Testis (tissue), 2 donors: ENCODE measurements at regions not wholly inside any gene's neighbourhood (a gene's known extent, or its start where the extent isn't known, plus 50 kb on each side); places are given as distances from the start of the nearest gene placed in this dataset.

Experiments used
- DNase-seq: peaks from one replicate; pipeline ENCODE4 v3.0.0-alpha.2; 2019
- H3K27ac ChIP-seq, 2 donors: fragments of 200-600 bp; sonication (generic); one replicate each; pipeline ENCODE4 v1.5.1; 2019
- H3K27me3 ChIP-seq: fragments of 200-600 bp; sonication (generic); one replicate; pipeline ENCODE4 v1.5.1; 2019
- H3K36me3 ChIP-seq: fragments of 200-600 bp; sonication (generic); one replicate; pipeline ENCODE4 v1.5.1; 2017; ENCODE audit warnings: low read depth; ENCODE audit errors: missing control alignments
- H3K4me1 ChIP-seq: fragments of 200-600 bp; sonication (generic); one replicate; pipeline ENCODE4 v1.5.1; 2019
- H3K4me3 ChIP-seq, 2 donors: fragments of 200-600 bp; sonication (generic); one replicate each; pipeline ENCODE4 v1.5.1; 2017 to 2019
- H3K9me3 ChIP-seq: fragments of 200-600 bp; sonication (generic); one replicate; pipeline ENCODE4 v1.5.1; 2017
- CTCF ChIP-seq, 3 experiments: fragments of 450-650 bp in 2 of 3; fragments of 200-600 bp in 1 of 3; sonication (generic) in 1 of 3; IDR thresholded peaks; one replicate each; pipeline ENCODE4 v1.5.1; 2016 to 2019; ENCODE audit warnings: antibody characterized with exemption in 3 of 3, mild to moderate bottlenecking in 2 of 3, moderate library complexity in 1 of 3
- POLR2A ChIP-seq: fragments of 450-650 bp; IDR thresholded peaks from one replicate; pipeline ENCODE4 v1.6.1; 2017; ENCODE audit warnings: antibody characterized with exemption, mild to moderate bottlenecking, moderate library complexity
- WGBS, 2 donors: methylation state at CpG; one replicate each; pipeline ENCODE4 v1.1.5; 2018; 5-methylcytosine and 5-hydroxymethylcytosine counted together
- intact Hi-C: fragments of 100-400 bp; cut with DNase I; formaldehyde crosslinking; loops from one replicate; pipeline ENCODE4 v1.15.1; 2023; ENCODE audit warnings: low total_unique reads

- WGBS, 2 donors, result 94 to 95% methylated on average over 17 to 20 of the region's 20 CpGs
- TF ChIP-seq POLR2A, result no peak
- TF ChIP-seq CTCF (IDR thresholded peaks at IDR 0.05), result no peak
- Histone ChIP-seq H3K4me1 (no peaks in the 10 kb centered on the region), H3K4me3 (no peak overlapping the region), H3K9me3 (no peaks in the 10 kb centered on the region), H3K27ac (no peak overlapping the region), H3K27me3 (no peaks in the 10 kb centered on the region), H3K36me3 (no peaks in the 10 kb centered on the region)
- no peak for DNase-seq
- intact Hi-C loops, result no loop called here
Measured at GRCh38 chr19:5260381-5260967, 80.1 kb downstream of the PTPRS start.

- WGBS, 2 donors, result 86 to 97% methylated on average over 4 of the region's 4 CpGs
- no peaks in the 10 kb centered on the region for H3K36me3 ChIP-seq
- no peaks in the 10 kb centered on the region for H3K4me1 ChIP-seq
- no peak overlapping the region for H3K4me3 ChIP-seq
- H3K27ac ChIP-seq, result no peak overlapping the region
- intact Hi-C loops, result no loop called here
- H3K9me3 ChIP-seq, result no peaks in the 10 kb centered on the region
- no peak for TF ChIP-seq POLR2A
- TF ChIP-seq CTCF (IDR thresholded peaks at IDR 0.05), result no peak
- no peak for DNase-seq
- H3K27me3 ChIP-seq, result no peaks in the 10 kb centered on the region
Measured at GRCh38 chr19:5259750-5260149, 80.9 kb downstream of the PTPRS start.

- Histone ChIP-seq H3K36me3 (no peaks in the 10 kb centered on the region), H3K9me3 (no peaks in the 10 kb centered on the region), H3K4me1 (no peaks in the 10 kb centered on the region), H3K27ac (no peak overlapping the region), H3K27me3 (no peaks in the 10 kb centered on the region), H3K4me3 (no peak overlapping the region)
- TF ChIP-seq POLR2A (no peak), CTCF (IDR thresholded peaks at IDR 0.05) (no peak)
- WGBS, 2 donors, result 90 to 94% methylated on average over 26 to 42 of the region's 43 CpGs
- intact Hi-C loops, result no loop called here
- no peak for DNase-seq
Measured at GRCh38 chr19:5257155-5258045, 83.2 kb downstream of the PTPRS start.

- no peak overlapping the region for H3K27ac ChIP-seq
- no peak for DNase-seq
- no peaks in the 10 kb centered on the region for H3K4me1 ChIP-seq
- H3K9me3 ChIP-seq, result no peaks in the 10 kb centered on the region
- no peak for TF ChIP-seq CTCF (IDR thresholded peaks at IDR 0.05)
- no peak for TF ChIP-seq POLR2A
- WGBS, 2 donors, result 96% methylated on average over 22 of the region's 22 CpGs
- H3K4me3 ChIP-seq, result no peak overlapping the region
- H3K27me3 ChIP-seq, result no peaks in the 10 kb centered on the region
- intact Hi-C loops, result no loop called here
- no peaks in the 10 kb centered on the region for H3K36me3 ChIP-seq
Measured at GRCh38 chr19:5255602-5256231, 84.9 kb downstream of the PTPRS start.
